HepG2 (cell line): ENCODE measurements at regions not wholly inside any gene's neighbourhood (a gene's known extent, or its start where the extent isn't known, plus 50 kb on each side); places are given as distances from the start of the nearest gene placed in this dataset.

ENCODE experiments used
- ATAC-seq: fragments of 200-7000 bp; cut with Tn5 transposase; 3 replicates; pipeline ENCODE4 v1.9.1; 2020; ENCODE audit warnings: mild to moderate bottlenecking, moderate library complexity
- BruUV-seq: library from RNA; stranded (reverse); fragments of 400-500 nt; replicated peaks from 2 replicates; lab custom pipeline; 2021; lab: Mats Ljungman, UMichigan
- CTCF ChIA-PET: fragments of 300-600 bp; formaldehyde crosslinking; extraction: SDS; loops from one replicate; lab custom pipeline; 2021; ENCODE audit warnings: low total read pairs, inconsistent platforms, low intra/inter-chr PET ratio; lab: Yijun Ruan, JAX
- POLR2A ChIA-PET: fragments of 350-600 bp; sonication (Branson Sonifier 250); formaldehyde crosslinking; loops from one replicate; lab custom pipeline; 2020; ENCODE audit warnings: antibody characterized with exemption, inconsistent platforms; lab: Yijun Ruan, JAX
- DNase-seq: peaks from one replicate; pipeline ENCODE4 v3.0.0-alpha.2; 2015; ENCODE audit warnings: low spot score
- FAIRE-seq: peaks from 3 replicates; lab custom pipeline; 2011; peaks lifted over from hg19 to GRCh38; lab: Jason Lieb, UNC
- H2AFZ ChIP-seq: one replicate; pipeline ENCODE4 v1.6.1; 2011; ENCODE audit warnings: low read length, inconsistent platforms
- H3K27ac ChIP-seq: fragments of 300-600 bp; 3 replicates; pipeline ENCODE4 v1.8.0; 2011; ENCODE audit warnings: mixed run types, mild to moderate bottlenecking, mixed read lengths, low read length, inconsistent platforms; ENCODE audit not compliant: insufficient read depth; ENCODE audit errors: extremely low read length
- H3K27me3 ChIP-seq, 2 experiments: fragments of 200-600 bp in 1 of 2; 2 replicates in 1 of 2; 3 replicates in 1 of 2; pipeline versions ENCODE4 v1.6.0 to v1.8.0; 2011; ENCODE audit warnings: low read length in 2 of 2, mild to moderate bottlenecking in 2 of 2, moderate library complexity in 2 of 2, inconsistent platforms in 1 of 2; ENCODE audit not compliant: insufficient read depth in 2 of 2, control insufficient read depth in 1 of 2
- H3K36me3 ChIP-seq, 2 experiments: fragments of 200-600 bp in 1 of 2; replicated peaks in 1 of 2; 2 replicates in 1 of 2; 3 replicates in 1 of 2; pipeline versions ENCODE4 v1.5.1 to v1.8.0; 2011; ENCODE audit warnings: low read length in 2 of 2, inconsistent platforms in 1 of 2; ENCODE audit not compliant: insufficient read depth in 2 of 2, control insufficient read depth in 1 of 2
- H3K4me1 ChIP-seq: 2 replicates; pipeline ENCODE4 v1.5.1; 2012; ENCODE audit warnings: low read length, inconsistent platforms; ENCODE audit not compliant: insufficient read depth
- H3K4me2 ChIP-seq: 2 replicates; pipeline ENCODE4 v1.6.0; 2011; ENCODE audit warnings: low read depth, low read length, inconsistent platforms
- H3K4me3 ChIP-seq, 3 experiments: fragments of 200-600 bp in 1 of 3; sonication (generic), shearing (Covaris generic) in 1 of 3; replicated peaks in 1 of 3; 2 replicates each; pipeline ENCODE4 v1.5.1; 2011 to 2016; ENCODE audit warnings: low read length in 3 of 3, inconsistent platforms in 2 of 3, low read depth in 2 of 3, mild to moderate bottlenecking in 2 of 3, control low read depth in 1 of 3, mixed read lengths in 1 of 3; ENCODE audit not compliant: insufficient read depth in 1 of 3
- H3K79me2 ChIP-seq: one replicate; pipeline ENCODE4 v1.6.1; 2011; ENCODE audit warnings: low read length, inconsistent platforms; ENCODE audit not compliant: insufficient read depth
- H3K9ac ChIP-seq: 2 replicates; pipeline ENCODE4 v1.6.0; 2011; ENCODE audit warnings: mild to moderate bottlenecking, low read depth, low read length, inconsistent platforms; ENCODE audit not compliant: insufficient read depth
- H3K9me3 ChIP-seq: 2 replicates; pipeline ENCODE4 v1.5.1; 2012; ENCODE audit warnings: mild to moderate bottlenecking, low read length
- H4K20me1 ChIP-seq: 2 replicates; pipeline ENCODE4 v1.6.0; 2011; ENCODE audit warnings: inconsistent platforms, mild to moderate bottlenecking, low read length, moderate library complexity; ENCODE audit not compliant: insufficient read depth
- DNMT1 ChIP-seq: sonication (generic); formaldehyde crosslinking; IDR thresholded peaks from 2 replicates; pipeline ENCODE4 v1.5.1; 2020; ENCODE audit warnings: mild to moderate bottlenecking, missing genetic modification reagents
- PLSCR1 ChIP-seq: sonication (generic); formaldehyde crosslinking; IDR thresholded peaks from 2 replicates; pipeline ENCODE4 v1.5.0; 2020; ENCODE audit warnings: missing genetic modification reagents, mild to moderate bottlenecking, borderline replicate concordance
- SCMH1 ChIP-seq: sonication (generic); formaldehyde crosslinking; IDR thresholded peaks from 2 replicates; pipeline ENCODE4 v1.9.0; 2021; ENCODE audit warnings: missing genetic modification reagents, mild to moderate bottlenecking, borderline replicate concordance
- SRSF9 ChIP-seq: fragments of 200-400 bp; formaldehyde crosslinking; IDR thresholded peaks from 2 replicates; pipeline ENCODE4 v1.6.1; 2018; ENCODE audit warnings: borderline replicate concordance, mild to moderate bottlenecking, low read depth, low read length; ENCODE audit not compliant: insufficient read depth, poor library complexity, severe bottlenecking
- ZNF18 ChIP-seq: sonication (generic); formaldehyde crosslinking; IDR thresholded peaks from 2 replicates; pipeline ENCODE4 v1.8.0; 2022; ENCODE audit warnings: mild to moderate bottlenecking, missing genetic modification reagents; ENCODE audit not compliant: insufficient replicate concordance
- ZNF331 ChIP-seq: sonication (generic); formaldehyde crosslinking; IDR thresholded peaks from 2 replicates; pipeline ENCODE4 v1.4.0; 2020; ENCODE audit warnings: missing genetic modification reagents
- ZNF367 ChIP-seq: sonication (generic); formaldehyde crosslinking; IDR thresholded peaks from 2 replicates; pipeline ENCODE4 v1.4.0; 2020; ENCODE audit warnings: missing genetic modification reagents, borderline replicate concordance
- ZNF570 ChIP-seq: sonication (generic); formaldehyde crosslinking; IDR thresholded peaks from 2 replicates; pipeline ENCODE4 v1.4.0; 2020; ENCODE audit warnings: mild to moderate bottlenecking, missing genetic modification reagents, borderline replicate concordance
- ZNF687 ChIP-seq: sonication (generic); formaldehyde crosslinking; IDR thresholded peaks from 2 replicates; pipeline ENCODE4 v1.5.1; 2020; ENCODE audit warnings: mild to moderate bottlenecking, missing genetic modification reagents, moderate library complexity
- WGBS: methylation state at CpG from one replicate; pipeline ENCODE4 v1.1.6; 2017; ENCODE audit warnings: low lambda C conversion rate; 5-methylcytosine and 5-hydroxymethylcytosine counted together
- in situ Hi-C: cut with HindIII; loops from 2 replicates; pipeline ENCODE4 v1.10.0; 2017; ENCODE audit warnings: low pct_unique_long_range_greater_than_20kb; ENCODE audit not compliant: extremely low pct_ligation_motif_present
- intact Hi-C: fragments of 100-400 bp; cut with micrococcal nuclease; formaldehyde crosslinking; loops from one replicate; pipeline ENCODE4 v1.10.0; 2022; ENCODE audit not compliant: unreplicated experiment

- TF ChIP-seq ZNF687 (CRISPR knock-in tag): peak; percentile 27; the same call in 1 of the 2 replicates
Observed at GRCh38 chr22:44648821-44649565, 53.0 kb upstream of the PRR5 start (continued).

GRCh38 chr22:44648085-44648820 lies 53.8 kb upstream of the PRR5 start:
- H3K4me2 ChIP-seq: peak overlapping the region; percentile 44; the same call in 1 of the 2 replicates
- DNase-seq: no peak
- H3K79me2 ChIP-seq: no peaks in the 10 kb centered on the region
- no peaks in the 10 kb centered on the region for H4K20me1 ChIP-seq
- no TSS peak for BruUV-seq
- in situ Hi-C loops (loop anchor here (25.0 kb wide), 1 partner anchor 761 kb away; the partner anchor contains the start of gene PNPLA5), intact Hi-C loops (no loop called here)
- H3K9me3 ChIP-seq: no peaks in the 10 kb centered on the region
- peaks cover 0 to 8% of the 10 kb centered on the region in 2 experiments; a peak in 3 of 5 replicates for H3K27me3 ChIP-seq
- no peak overlapping the region; a peak in 1 of 6 replicates for H3K4me3 ChIP-seq
- no peak for ATAC-seq
- no peak overlapping the region for H3K27ac ChIP-seq
- TF ChIP-seq DNMT1 (CRISPR knock-in tag) (no peak), ZNF18 (no peak), SCMH1 (CRISPR knock-in tag) (no peak), SRSF9 (no peak), ZNF331 (no peak), ZNF570 (CRISPR knock-in tag) (no peak), PLSCR1 (no peak), ZNF367 (CRISPR knock-in tag) (no peak)
- WGBS: 31% methylated on average over 10 of the region's 12 CpGs
- FAIRE-seq: no peak
- no peaks in the 10 kb centered on the region for H3K36me3 ChIP-seq
- CTCF ChIA-PET: no interaction called here
- H3K9ac ChIP-seq: no peak overlapping the region
- POLR2A ChIA-PET: no interaction called here
- peaks cover 35% of the 10 kb centered on the region for H3K4me1 ChIP-seq
- H2AFZ ChIP-seq: no peak overlapping the region
